ENCODE measurements at regions not wholly inside any gene's neighbourhood (a gene's known extent, or its start where the extent isn't known, plus 50 kb on each side); places are given as distances from the start of the nearest gene placed in this dataset.

- TF ChIP-seq POLR2A (IDR thresholded peaks at IDR 0.05; ENCODE audit: low read length), result no peak
- no peak for TF ChIP-seq GATA1 (IDR thresholded peaks at IDR 0.05; ENCODE audit: low read depth, low read length)
These were observed 265.4 kb upstream of the B3GAT1 start for GRCh38 chr11:134677397-134677822.
